H9 (cell line): ENCODE measurements at regions not wholly inside any gene's neighbourhood (a gene's known extent, or its start where the extent isn't known, plus 50 kb on each side); places are given as distances from the start of the nearest gene placed in this dataset.

Experiments
- DNase-seq: peaks from one replicate; pipeline ENCODE4 v3.0.0-alpha.2; 2017
- H2AFZ ChIP-seq: one replicate; pipeline ENCODE4 v1.6.1; 2013; ENCODE audit warnings: mild to moderate bottlenecking, low read length, control low read depth, moderate library complexity
- H2AK5ac ChIP-seq: 2 replicates; pipeline ENCODE4 v1.6.1; 2013; ENCODE audit warnings: low read length, control low read depth, mixed read lengths; ENCODE audit not compliant: insufficient read length
- H2BK120ac ChIP-seq: one replicate; pipeline ENCODE4 v1.6.1; 2013; ENCODE audit warnings: low read depth, mild to moderate bottlenecking, low read length, control low read depth, inconsistent platforms; ENCODE audit not compliant: poor library complexity, severe bottlenecking
- H2BK12ac ChIP-seq: 2 replicates; pipeline ENCODE4 v1.6.1; 2013; ENCODE audit warnings: low read length, control low read depth, mixed read lengths, low read depth; ENCODE audit not compliant: insufficient read length
- H2BK15ac ChIP-seq: 2 replicates; pipeline ENCODE4 v1.6.1; 2013; ENCODE audit warnings: low read depth, low read length, control low read depth
- H2BK20ac ChIP-seq: one replicate; pipeline ENCODE4 v1.6.1; 2013; ENCODE audit warnings: low read depth, mild to moderate bottlenecking, low read length, control low read depth, inconsistent platforms; ENCODE audit not compliant: poor library complexity, severe bottlenecking
- H2BK5ac ChIP-seq: 2 replicates; pipeline ENCODE4 v1.6.1; 2013; ENCODE audit warnings: low read length, control low read depth, mixed read lengths; ENCODE audit not compliant: insufficient read length
- H3K14ac ChIP-seq: 2 replicates; pipeline ENCODE4 v1.6.1; 2013; ENCODE audit warnings: low read length, control low read depth; ENCODE audit not compliant: insufficient read depth
- H3K18ac ChIP-seq: 2 replicates; pipeline ENCODE4 v1.6.1; 2013; ENCODE audit warnings: low read depth, mild to moderate bottlenecking, mixed read lengths, low read length, control low read depth; ENCODE audit not compliant: insufficient read length
- H3K23ac ChIP-seq: 2 replicates; pipeline ENCODE4 v1.6.1; 2013; ENCODE audit warnings: low read length, control low read depth, mixed read lengths, low read depth; ENCODE audit not compliant: insufficient read length
- H3K23me2 ChIP-seq: 2 replicates; pipeline ENCODE4 v1.6.1; 2013; ENCODE audit warnings: low read depth, mild to moderate bottlenecking, mixed read lengths, low read length, control low read depth; ENCODE audit not compliant: insufficient read length, poor library complexity, severe bottlenecking
- H3K27ac ChIP-seq: 2 replicates; pipeline ENCODE4 v1.5.1; 2013; ENCODE audit warnings: low read length, control low read depth, mixed read lengths, low read depth; ENCODE audit not compliant: insufficient read length
- H3K27me3 ChIP-seq: 2 replicates; pipeline ENCODE4 v1.6.1; 2013; ENCODE audit warnings: low read length, control low read depth, inconsistent platforms; ENCODE audit not compliant: insufficient read depth
- H3K4ac ChIP-seq: 2 replicates; pipeline ENCODE4 v1.6.1; 2013; ENCODE audit warnings: low read depth, mild to moderate bottlenecking, control low read depth, inconsistent platforms, low read length, moderate library complexity
- H3K4me1 ChIP-seq: 2 replicates; pipeline ENCODE4 v1.6.1; 2013; ENCODE audit warnings: low read length, control low read depth, inconsistent platforms; ENCODE audit not compliant: insufficient read depth
- H3K4me2 ChIP-seq: 2 replicates; pipeline ENCODE4 v1.6.1; 2013; ENCODE audit warnings: low read length, control low read depth, mixed read lengths; ENCODE audit not compliant: insufficient read length, insufficient read depth
- H3K56ac ChIP-seq: 2 replicates; pipeline ENCODE4 v1.6.1; 2013; ENCODE audit warnings: low read depth, mild to moderate bottlenecking, mixed read lengths, low read length, control low read depth; ENCODE audit not compliant: insufficient read length
- H3K79me1 ChIP-seq: 2 replicates; pipeline ENCODE4 v1.6.1; 2013; ENCODE audit warnings: low read depth, mild to moderate bottlenecking, moderate library complexity, low read length, control low read depth, inconsistent platforms; ENCODE audit not compliant: insufficient read depth, poor library complexity, severe bottlenecking
- H3K79me2 ChIP-seq: 2 replicates; pipeline ENCODE4 v1.6.1; 2013; ENCODE audit warnings: low read length, control low read depth, inconsistent platforms; ENCODE audit not compliant: insufficient read depth
- H3K9ac ChIP-seq: 2 replicates; pipeline ENCODE4 v1.6.1; 2013; ENCODE audit warnings: low read length, control low read depth, mixed read lengths; ENCODE audit not compliant: insufficient read length; ENCODE audit errors: extremely low read depth
- H3K9me3 ChIP-seq: one replicate; pipeline ENCODE4 v1.6.1; 2013; ENCODE audit warnings: low read depth, low read length, inconsistent platforms; ENCODE audit not compliant: control insufficient read depth
- H3T11ph ChIP-seq: one replicate; pipeline ENCODE4 v1.6.1; 2013; ENCODE audit warnings: mild to moderate bottlenecking, low read length, control low read depth, inconsistent platforms
- H4K20me1 ChIP-seq: one replicate; pipeline ENCODE4 v1.6.1; 2013; ENCODE audit not compliant: control insufficient read depth, insufficient read length, insufficient read depth
- H4K5ac ChIP-seq: 2 replicates; pipeline ENCODE4 v1.6.1; 2013; ENCODE audit warnings: low read depth, mild to moderate bottlenecking, mixed read lengths, low read length, control low read depth; ENCODE audit not compliant: insufficient read length
- H4K8ac ChIP-seq: replicated peaks from 2 replicates; pipeline ENCODE4 v1.6.1; 2013; ENCODE audit warnings: low read length, control low read depth, mixed read lengths, low read depth; ENCODE audit not compliant: insufficient read length
- H4K91ac ChIP-seq: 2 replicates; pipeline ENCODE4 v1.6.1; 2013; ENCODE audit warnings: low read depth, mild to moderate bottlenecking, moderate library complexity, mixed read lengths, low read length, control low read depth; ENCODE audit not compliant: insufficient read length
- H3K27ac Mint-ChIP-seq, 3 experiments: 2 replicates in 2 of 3; 3 replicates in 1 of 3; pipeline ENCODE4 v1.8.0; 2020 to 2021; ENCODE audit warnings: mixed read lengths in 3 of 3, mild to moderate bottlenecking in 1 of 3, moderate library complexity in 1 of 3
- H3K27me3 Mint-ChIP-seq: 2 replicates; pipeline ENCODE4 v1.8.0; 2021; ENCODE audit warnings: low read depth, mild to moderate bottlenecking, moderate library complexity, mixed read lengths
- H3K36me3 Mint-ChIP-seq, 3 experiments: 2 replicates in 2 of 3; 3 replicates in 1 of 3; pipeline ENCODE4 v1.8.0; 2020 to 2021; ENCODE audit warnings: low read depth in 3 of 3, mixed read lengths in 3 of 3; ENCODE audit not compliant: insufficient read depth in 1 of 3
- H3K4me1 Mint-ChIP-seq, 2 experiments: 2 replicates each; pipeline ENCODE4 v1.8.0; 2020; ENCODE audit warnings: mixed read lengths in 2 of 2
- H3K4me3 Mint-ChIP-seq, 2 experiments: 2 replicates in 1 of 2; 3 replicates in 1 of 2; pipeline ENCODE4 v1.8.0; 2020 to 2021; ENCODE audit warnings: mild to moderate bottlenecking in 2 of 2, mixed read lengths in 2 of 2, moderate library complexity in 1 of 2
- H3K9me3 Mint-ChIP-seq, 2 experiments: 2 replicates in 1 of 2; 3 replicates in 1 of 2; pipeline ENCODE4 v1.8.0; 2020; ENCODE audit warnings: mild to moderate bottlenecking in 2 of 2, mixed read lengths in 2 of 2, moderate library complexity in 1 of 2
- WGBS: extraction: QIAGEN DNeasy Blood & Tissue Kit; methylation state at CpG from one replicate; pipeline ENCODE4 v1.1.7; 2013; ENCODE audit warnings: missing lambda C conversion rate, low lambda C conversion rate, mixed read lengths; ENCODE audit not compliant: insufficient read length; ENCODE audit errors: extremely low coverage; 5-methylcytosine and 5-hydroxymethylcytosine counted together
- TF ChIP-seq, protein P1 (sequence below): fragments of 200-600 bp; sonication (generic); conservative IDR thresholded peaks from 3 replicates; pipeline ENCODE4 v1.8.0; 2021; ENCODE audit warnings: antibody characterized with exemption, mild to moderate bottlenecking

DNA sequence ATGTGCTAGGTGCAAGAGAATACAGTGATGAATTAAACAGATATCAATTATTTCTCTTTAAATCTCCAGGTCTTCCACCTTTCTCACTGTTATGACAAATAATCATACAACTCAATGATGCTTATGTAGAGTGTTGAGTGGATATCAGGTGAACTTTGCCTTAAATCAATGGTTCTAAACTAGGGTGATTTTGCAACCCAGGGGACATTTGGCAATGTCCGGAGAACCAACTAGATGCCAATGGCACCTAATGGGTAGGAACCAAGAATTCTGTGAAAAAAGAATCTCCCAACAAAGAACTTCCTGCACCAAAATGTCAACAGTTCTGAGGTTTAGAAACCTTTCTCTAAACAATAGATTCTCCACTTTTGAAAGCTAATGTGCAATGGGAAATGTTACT lies 52.0 kb upstream of the GDNF start:
- TF ChIP-seq, protein P1, sequence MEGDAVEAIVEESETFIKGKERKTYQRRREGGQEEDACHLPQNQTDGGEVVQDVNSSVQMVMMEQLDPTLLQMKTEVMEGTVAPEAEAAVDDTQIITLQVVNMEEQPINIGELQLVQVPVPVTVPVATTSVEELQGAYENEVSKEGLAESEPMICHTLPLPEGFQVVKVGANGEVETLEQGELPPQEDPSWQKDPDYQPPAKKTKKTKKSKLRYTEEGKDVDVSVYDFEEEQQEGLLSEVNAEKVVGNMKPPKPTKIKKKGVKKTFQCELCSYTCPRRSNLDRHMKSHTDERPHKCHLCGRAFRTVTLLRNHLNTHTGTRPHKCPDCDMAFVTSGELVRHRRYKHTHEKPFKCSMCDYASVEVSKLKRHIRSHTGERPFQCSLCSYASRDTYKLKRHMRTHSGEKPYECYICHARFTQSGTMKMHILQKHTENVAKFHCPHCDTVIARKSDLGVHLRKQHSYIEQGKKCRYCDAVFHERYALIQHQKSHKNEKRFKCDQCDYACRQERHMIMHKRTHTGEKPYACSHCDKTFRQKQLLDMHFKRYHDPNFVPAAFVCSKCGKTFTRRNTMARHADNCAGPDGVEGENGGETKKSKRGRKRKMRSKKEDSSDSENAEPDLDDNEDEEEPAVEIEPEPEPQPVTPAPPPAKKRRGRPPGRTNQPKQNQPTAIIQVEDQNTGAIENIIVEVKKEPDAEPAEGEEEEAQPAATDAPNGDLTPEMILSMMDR = no peak
- no peak overlapping the region for H3K9ac ChIP-seq
- H3K4me1 ChIP-seq = no peaks in the 10 kb centered on the region
- no CpG with 5 or more reads among the region's 1 CpG for WGBS
- Mint-ChIP-seq H3K4me1 (peaks cover 6 to 8% of the 10 kb centered on the region in 2 experiments), H3K27me3 (peaks cover 2% of the 10 kb centered on the region; the same call in 1 of the 2 replicates), H3K9me3 (peaks cover 0 to 2% of the 10 kb centered on the region in 2 experiments; a peak in 1 of 5 replicates), H3K27ac (no peak overlapping the region), H3K36me3 (no peaks in the 10 kb centered on the region; a peak in 1 of 7 replicates), H3K4me3 (no peak overlapping the region)
- H3K4me2 ChIP-seq = no peak overlapping the region
- no peak overlapping the region for H3K56ac ChIP-seq
- no peak overlapping the region for H2BK12ac ChIP-seq
- no peak overlapping the region for H3K4ac ChIP-seq
- H3K27ac ChIP-seq = no peak overlapping the region
- H2BK15ac ChIP-seq = no peak overlapping the region
- H3K79me1 ChIP-seq = no peaks in the 10 kb centered on the region
- H3K79me2 ChIP-seq = no peaks in the 10 kb centered on the region
- H3K18ac ChIP-seq = no peak overlapping the region
- no peak overlapping the region for H2BK120ac ChIP-seq
- H3K23ac ChIP-seq = no peak overlapping the region
- no peak overlapping the region for H3K14ac ChIP-seq
- H3K27me3 ChIP-seq = no peaks in the 10 kb centered on the region
- no peaks in the 10 kb centered on the region for H3K23me2 ChIP-seq
- H2AFZ ChIP-seq = no peak overlapping the region
- H2BK20ac ChIP-seq = no peak overlapping the region
- DNase-seq = no peak
- H4K8ac ChIP-seq = no peak overlapping the region
- H4K20me1 ChIP-seq = no peaks in the 10 kb centered on the region
- no peak overlapping the region for H2BK5ac ChIP-seq
- no peak overlapping the region for H4K5ac ChIP-seq
- H2AK5ac ChIP-seq = no peak overlapping the region
- no peaks in the 10 kb centered on the region for H3K9me3 ChIP-seq
- H4K91ac ChIP-seq = no peak overlapping the region
- H3T11ph ChIP-seq = no peak overlapping the region
